ENCODE measurements at regions not wholly inside any gene's neighbourhood (a gene's known extent, or its start where the extent isn't known, plus 50 kb on each side); places are given as distances from the start of the nearest gene placed in this dataset.

- TF ChIP-seq ZBTB33 (IDR thresholded peaks at IDR 0.05; ENCODE audit: borderline replicate concordance, low read depth) (no peak), POLR2AphosphoS5 (IDR thresholded peaks at IDR 0.05; ENCODE audit: low read depth, low read length) (no peak), FOSL2 (IDR thresholded peaks at IDR 0.05; ENCODE audit: borderline replicate concordance, low read depth) (no peak), FOXJ3 (CRISPR knock-in tag; IDR thresholded peaks at IDR 0.05) (no peak)
Observed at GRCh38 chr20:6616421-6616820, 151.1 kb upstream of the BMP2 start (continued).

GRCh38 chr20:6614836-6615235, 152.7 kb upstream of the BMP2 start:
- no peaks in the 10 kb centered on the region for H3K9me2 ChIP-seq
- H4K20me1 ChIP-seq (ENCODE audit: insufficient read depth) = no peaks in the 10 kb centered on the region
- no peaks in the 10 kb centered on the region for H3K36me3 ChIP-seq (replicated peaks in 1 of 2; ENCODE audit: control insufficient read depth in 1 of 2, insufficient read depth in 2 of 2, low read length in 1 of 2)
- ChIA-PET CTCF (interaction anchor here (2.8 kb wide), 1 partner anchor 32 kb away, joined by 9 read pairs; no protein-coding TSS in a partner anchor), POLR2A (no interaction called here)
- no peak overlapping the region for H3K9ac ChIP-seq
- H3K27me3 ChIP-seq (ENCODE audit: insufficient read depth) = no peaks in the 10 kb centered on the region
- no peak for DNase-seq
- 0% methylated on average over 1 of the region's 1 CpG for WGBS (ENCODE audit: low lambda C conversion rate)
- no peaks in the 10 kb centered on the region for H3K4me1 ChIP-seq (ENCODE audit: control insufficient read depth in 1 of 2, insufficient read depth in 2 of 2, low read depth in 1 of 2, low read length in 1 of 2)
- no peak overlapping the region for H2AFZ ChIP-seq (ENCODE audit: low read depth)
- TF ChIP-seq PBX3 (IDR thresholded peaks at IDR 0.05) = no peak
- no peak for TF ChIP-seq TCF12 (IDR thresholded peaks at IDR 0.05)
- H3K4me3 ChIP-seq (ENCODE audit: low read depth in 2 of 2, low read length in 1 of 2) = no peak overlapping the region
- H3F3A ChIP-seq (replicated peaks; ENCODE audit: insufficient read depth) = no peaks in the 10 kb centered on the region
- H3K9me3 ChIP-seq = no peaks in the 10 kb centered on the region
- no peak overlapping the region for H3K27ac ChIP-seq (ENCODE audit: low read depth in 2 of 2, low read length in 1 of 2)
- H3K4me2 ChIP-seq = no peak overlapping the region
- no peaks in the 10 kb centered on the region for H3K79me2 ChIP-seq (ENCODE audit: insufficient read depth)

GRCh38 chr20:6613280-6613861, 154.1 kb upstream of the BMP2 start:
- ChIA-PET CTCF (interaction anchor here (2.8 kb wide), 1 partner anchor 30 kb away, joined by 9 read pairs; no protein-coding TSS in a partner anchor), POLR2A (no interaction called here)
- H3K4me2 ChIP-seq = no peak overlapping the region
- no peaks in the 10 kb centered on the region for H3K36me3 ChIP-seq (replicated peaks in 1 of 2; ENCODE audit: control insufficient read depth in 1 of 2, insufficient read depth in 2 of 2, low read length in 1 of 2)
- 6% methylated on average over 8 of the region's 8 CpGs for WGBS (ENCODE audit: low lambda C conversion rate)
- DNase-seq = no peak
- H3K79me2 ChIP-seq (ENCODE audit: insufficient read depth) = no peaks in the 10 kb centered on the region
- no peaks in the 10 kb centered on the region for H3K4me1 ChIP-seq (ENCODE audit: control insufficient read depth in 1 of 2, insufficient read depth in 2 of 2, low read depth in 1 of 2, low read length in 1 of 2)
- no peaks in the 10 kb centered on the region for H3K9me2 ChIP-seq
- H3K27ac ChIP-seq (ENCODE audit: low read depth in 2 of 2, low read length in 1 of 2) = no peak overlapping the region
- H2AFZ ChIP-seq (ENCODE audit: low read depth) = no peak overlapping the region
- H3K4me3 ChIP-seq (ENCODE audit: low read depth in 2 of 2, low read length in 1 of 2) = no peak overlapping the region
- H3K9ac ChIP-seq = no peak overlapping the region
- no peaks in the 10 kb centered on the region for H4K20me1 ChIP-seq (ENCODE audit: insufficient read depth)
- no peaks in the 10 kb centered on the region for H3K27me3 ChIP-seq (ENCODE audit: insufficient read depth)
- H3F3A ChIP-seq (replicated peaks; ENCODE audit: insufficient read depth) = no peaks in the 10 kb centered on the region
- no peaks in the 10 kb centered on the region for H3K9me3 ChIP-seq
- no peak for TF ChIP-seq TCF12 (IDR thresholded peaks at IDR 0.05)
- TF ChIP-seq POLR2AphosphoS5 (IDR thresholded peaks at IDR 0.05; ENCODE audit: low read depth, low read length) = no peak
- TF ChIP-seq ELF1 (IDR thresholded peaks at IDR 0.05) = no peak
- no peak for TF ChIP-seq EZH2phosphoT487 (IDR thresholded peaks at IDR 0.05; ENCODE audit: borderline replicate concordance, low read depth)
- TF ChIP-seq FOXM1 (IDR thresholded peaks at IDR 0.05; ENCODE audit: low read depth) = no peak
- TF ChIP-seq REST (IDR thresholded peaks at IDR 0.05; ENCODE audit: low read depth, low read length) = no peak
- no peak for TF ChIP-seq MXI1 (IDR thresholded peaks at IDR 0.05; ENCODE audit: low read depth, low read length)
- no peak for TF ChIP-seq SIN3A (IDR thresholded peaks at IDR 0.05; ENCODE audit: borderline replicate concordance, low read depth, low read length)
- TF ChIP-seq RCOR1 (IDR thresholded peaks at IDR 0.05; ENCODE audit: low read length) = no peak
- TF ChIP-seq FOSL2 (IDR thresholded peaks at IDR 0.05; ENCODE audit: borderline replicate concordance, low read depth) = no peak
- TF ChIP-seq GATA2 (CRISPR knock-in tag; IDR thresholded peaks at IDR 0.05) = no peak
- no peak for TF ChIP-seq TAF1 (IDR thresholded peaks at IDR 0.05; ENCODE audit: borderline replicate concordance, low read depth, low read length)
- no peak for TF ChIP-seq MEF2A (IDR thresholded peaks at IDR 0.05; ENCODE audit: borderline replicate concordance, low read depth)
- TF ChIP-seq NFIC (IDR thresholded peaks at IDR 0.05; ENCODE audit: borderline replicate concordance) = no peak
- TF ChIP-seq USF2 (IDR thresholded peaks at IDR 0.05; ENCODE audit: borderline replicate concordance, low read depth, low read length) = no peak

All from SK-N-SH (cell line).